ENCODE measurements at regions not wholly inside any gene's neighbourhood (a gene's known extent, or its start where the extent isn't known, plus 50 kb on each side); places are given as distances from the start of the nearest gene placed in this dataset.
"Not testable (repeated sequence)": the region's sequence is repeated elsewhere in the genome, so short reads cannot be mapped to it uniquely, and the experiment has no call there.

DNA sequence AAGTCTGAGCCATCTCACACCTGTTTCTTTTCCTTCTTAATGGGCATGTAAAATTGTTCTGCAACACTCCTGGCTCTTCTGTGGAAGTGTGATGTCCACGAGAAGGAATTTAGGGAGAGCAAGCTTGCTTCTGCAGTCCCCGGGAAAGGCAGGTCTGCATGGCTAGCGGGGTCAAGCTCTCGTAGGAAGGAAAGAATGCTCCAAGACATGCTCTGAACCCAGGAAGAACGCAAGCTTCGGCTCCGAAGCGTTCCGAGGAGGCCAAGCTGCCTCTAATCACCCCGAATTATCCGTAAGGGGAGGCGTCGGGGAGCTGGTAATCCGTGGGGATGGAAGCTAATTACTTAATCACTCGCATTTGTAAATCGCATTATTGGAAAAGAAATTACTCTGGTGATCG, 177.7 kb downstream of the CRLF2 start:
- Histone ChIP-seq H3K4me1 (ENCODE audit: control insufficient read depth in 2 of 2, insufficient read depth in 2 of 2, low read length in 2 of 2) (no peaks in the 10 kb centered on the region), H3K27me3 (ENCODE audit: control insufficient read depth in 2 of 2, insufficient read depth in 2 of 2, low read length in 2 of 2) (no peaks in the 10 kb centered on the region), H3K9ac (ENCODE audit: low read depth in 1 of 2, low read length in 2 of 2) (no peak overlapping the region), H3K36me3 (ENCODE audit: control insufficient read depth in 2 of 2, insufficient read depth in 2 of 2, low read length in 2 of 2) (no peaks in the 10 kb centered on the region), H3K9me3 (ENCODE audit: control insufficient read depth in 2 of 2, low read length in 2 of 2) (peaks cover 0 to 2% of the 10 kb centered on the region in 2 donors), H3K27ac (ENCODE audit: low read depth in 2 of 2, low read length in 2 of 2) (no peak overlapping the region), H3K4me3 (ENCODE audit: low read length in 2 of 2) (no peak overlapping the region)

DNA sequence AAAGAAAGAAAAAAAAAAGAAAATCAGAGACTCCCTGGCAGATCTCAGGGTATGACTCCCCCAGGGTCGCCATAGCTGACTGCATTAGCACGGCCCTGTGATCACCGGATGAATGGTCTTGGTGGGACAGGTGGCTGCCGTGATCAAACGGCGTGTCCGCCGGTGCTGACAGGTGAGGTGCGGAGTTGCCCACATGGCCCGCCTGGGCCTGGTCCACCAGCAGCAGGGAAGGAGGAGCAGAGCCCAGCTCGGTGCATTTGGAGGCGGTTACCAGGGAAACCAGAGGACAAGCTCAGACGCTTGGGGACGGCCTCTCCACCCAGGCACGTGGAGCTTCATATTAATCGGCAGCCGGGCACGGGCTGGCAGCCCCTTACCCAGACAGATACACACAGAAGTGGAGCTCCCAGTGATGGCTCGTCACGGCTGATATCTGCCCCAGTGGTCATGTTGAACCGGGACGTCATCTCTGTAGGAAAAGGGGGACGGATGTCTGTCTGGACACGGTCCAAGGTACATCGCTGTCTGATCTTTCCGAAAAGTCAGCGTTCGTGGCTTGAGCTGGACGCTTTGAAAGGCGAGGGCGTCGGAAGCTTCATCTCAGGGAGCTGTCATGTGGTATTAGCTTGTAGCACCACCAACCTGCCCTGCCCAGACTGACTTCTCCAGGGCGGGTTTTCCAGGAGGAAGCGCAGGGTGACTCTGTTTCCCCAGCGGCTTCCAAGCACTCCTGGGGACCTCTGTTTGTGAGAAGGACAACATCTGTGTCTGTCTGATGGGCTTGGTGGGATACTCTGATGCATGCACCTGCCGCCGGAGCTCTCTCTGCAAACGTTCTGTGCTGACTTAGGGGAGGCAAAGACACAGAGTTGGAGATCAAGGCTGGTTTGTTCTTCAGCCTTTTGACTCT, 180.7 kb downstream of the CRLF2 start:
- Histone ChIP-seq H3K9ac (ENCODE audit: low read depth in 1 of 2, low read length in 2 of 2) (no peak overlapping the region), H3K9me3 (ENCODE audit: control insufficient read depth in 2 of 2, low read length in 2 of 2) (peaks cover 0 to 3% of the 10 kb centered on the region in 2 donors), H3K4me1 (ENCODE audit: control insufficient read depth in 2 of 2, insufficient read depth in 2 of 2, low read length in 2 of 2) (no peaks in the 10 kb centered on the region), H3K27me3 (ENCODE audit: control insufficient read depth in 2 of 2, insufficient read depth in 2 of 2, low read length in 2 of 2) (no peaks in the 10 kb centered on the region), H3K36me3 (ENCODE audit: control insufficient read depth in 2 of 2, insufficient read depth in 2 of 2, low read length in 2 of 2) (no peaks in the 10 kb centered on the region), H3K4me3 (ENCODE audit: low read length in 2 of 2) (no peak overlapping the region), H3K27ac (ENCODE audit: low read depth in 2 of 2, low read length in 2 of 2) (no peak overlapping the region)

DNA sequence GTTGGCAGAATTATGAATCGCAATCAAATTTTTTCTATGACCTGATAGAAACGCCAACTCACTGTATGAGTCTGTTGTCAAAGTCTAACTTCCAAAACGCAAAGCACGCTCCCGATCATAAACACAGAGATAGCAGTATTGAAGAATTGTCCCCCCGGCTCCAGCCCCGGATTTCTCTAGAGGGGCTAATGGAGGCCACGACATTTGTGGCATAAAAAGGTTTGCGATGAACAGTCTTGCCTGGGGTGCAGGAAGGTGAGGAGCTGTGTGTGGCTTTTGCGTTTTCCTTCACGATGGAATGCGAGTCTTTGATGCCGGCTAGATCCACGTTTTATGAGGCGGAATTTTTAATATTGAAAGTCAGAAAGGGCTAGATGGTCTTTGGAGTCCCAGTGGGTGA, 183.0 kb downstream of the CRLF2 start:
- Histone ChIP-seq H3K9me3 (ENCODE audit: control insufficient read depth in 2 of 2, low read length in 2 of 2) (peaks cover 0 to 3% of the 10 kb centered on the region in 2 donors), H3K4me3 (ENCODE audit: low read length in 2 of 2) (no peak overlapping the region), H3K27ac (ENCODE audit: low read depth in 2 of 2, low read length in 2 of 2) (no peak overlapping the region), H3K27me3 (ENCODE audit: control insufficient read depth in 2 of 2, insufficient read depth in 2 of 2, low read length in 2 of 2) (no peaks in the 10 kb centered on the region), H3K4me1 (ENCODE audit: control insufficient read depth in 2 of 2, insufficient read depth in 2 of 2, low read length in 2 of 2) (no peaks in the 10 kb centered on the region), H3K9ac (ENCODE audit: low read depth in 1 of 2, low read length in 2 of 2) (no peak overlapping the region), H3K36me3 (ENCODE audit: control insufficient read depth in 2 of 2, insufficient read depth in 2 of 2, low read length in 2 of 2) (no peaks in the 10 kb centered on the region)

DNA sequence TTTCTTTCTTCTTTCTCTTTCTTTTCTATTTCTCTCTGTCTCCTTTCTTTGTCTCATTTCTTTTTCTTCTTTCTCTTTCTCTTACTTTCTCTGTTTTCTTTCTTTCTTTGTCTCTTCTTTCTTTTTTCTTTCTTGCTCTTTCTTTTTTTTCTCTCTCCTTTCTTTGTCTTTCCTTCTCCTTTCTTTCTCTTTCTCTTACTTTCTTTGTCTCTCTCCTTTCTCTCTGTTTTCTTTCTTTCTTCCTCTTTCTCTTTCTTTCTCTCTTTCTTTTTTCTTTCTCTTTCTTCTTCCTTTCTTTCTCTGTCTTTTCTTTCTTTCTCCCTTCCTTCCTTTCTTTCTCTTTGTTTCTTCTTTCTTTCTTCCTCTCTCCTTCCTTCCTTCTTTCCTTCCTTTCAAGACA, 184.8 kb downstream of the CRLF2 start:
- H3K27me3 ChIP-seq (ENCODE audit: control insufficient read depth in 2 of 2, insufficient read depth in 2 of 2, low read length in 2 of 2), result no peaks in the 10 kb centered on the region
- no peaks in the 10 kb centered on the region for H3K36me3 ChIP-seq (ENCODE audit: control insufficient read depth in 2 of 2, insufficient read depth in 2 of 2, low read length in 2 of 2)
- no peak overlapping the region for H3K27ac ChIP-seq (ENCODE audit: low read depth in 2 of 2, low read length in 2 of 2)
- peaks cover 0 to 3% of the 10 kb centered on the region in 2 donors for H3K9me3 ChIP-seq (ENCODE audit: control insufficient read depth in 2 of 2, low read length in 2 of 2)
- H3K4me1 ChIP-seq (ENCODE audit: control insufficient read depth in 2 of 2, insufficient read depth in 2 of 2, low read length in 2 of 2), result no peaks in the 10 kb centered on the region
- H3K9ac ChIP-seq (ENCODE audit: low read depth in 1 of 2, low read length in 2 of 2), result no peak overlapping the region
- no peak overlapping the region for H3K4me3 ChIP-seq (ENCODE audit: low read length in 2 of 2)

DNA sequence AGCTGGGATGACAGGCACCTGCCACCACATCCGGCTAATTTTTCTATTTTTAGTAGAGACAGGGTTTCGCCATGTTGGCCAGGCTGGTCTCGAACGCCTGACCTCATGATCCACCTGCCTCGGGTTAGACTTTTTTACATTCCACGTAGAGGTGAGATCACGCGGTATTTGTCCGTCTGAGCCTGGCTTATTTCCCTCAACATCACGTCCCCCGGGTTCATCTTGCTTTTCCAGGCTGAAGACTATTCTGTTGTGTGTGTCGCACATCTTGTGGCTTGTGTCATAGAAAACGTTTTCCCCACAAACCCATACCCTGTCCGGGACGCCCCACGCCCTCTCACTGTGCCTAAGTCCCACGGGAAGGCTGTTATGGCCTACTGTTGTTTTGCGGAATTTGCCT, 185.3 kb downstream of the CRLF2 start:
- no peak overlapping the region for H3K27ac ChIP-seq (ENCODE audit: low read depth in 2 of 2, low read length in 2 of 2)
- H3K9ac ChIP-seq (ENCODE audit: low read depth in 1 of 2, low read length in 2 of 2), result no peak overlapping the region
- H3K4me3 ChIP-seq (ENCODE audit: low read length in 2 of 2), result no peak overlapping the region
- no peaks in the 10 kb centered on the region for H3K27me3 ChIP-seq (ENCODE audit: control insufficient read depth in 2 of 2, insufficient read depth in 2 of 2, low read length in 2 of 2)
- H3K9me3 ChIP-seq (ENCODE audit: control insufficient read depth in 2 of 2, low read length in 2 of 2), result peaks cover 0 to 3% of the 10 kb centered on the region in 2 donors
- H3K36me3 ChIP-seq (ENCODE audit: control insufficient read depth in 2 of 2, insufficient read depth in 2 of 2, low read length in 2 of 2), result no peaks in the 10 kb centered on the region
- no peaks in the 10 kb centered on the region for H3K4me1 ChIP-seq (ENCODE audit: control insufficient read depth in 2 of 2, insufficient read depth in 2 of 2, low read length in 2 of 2)

DNA sequence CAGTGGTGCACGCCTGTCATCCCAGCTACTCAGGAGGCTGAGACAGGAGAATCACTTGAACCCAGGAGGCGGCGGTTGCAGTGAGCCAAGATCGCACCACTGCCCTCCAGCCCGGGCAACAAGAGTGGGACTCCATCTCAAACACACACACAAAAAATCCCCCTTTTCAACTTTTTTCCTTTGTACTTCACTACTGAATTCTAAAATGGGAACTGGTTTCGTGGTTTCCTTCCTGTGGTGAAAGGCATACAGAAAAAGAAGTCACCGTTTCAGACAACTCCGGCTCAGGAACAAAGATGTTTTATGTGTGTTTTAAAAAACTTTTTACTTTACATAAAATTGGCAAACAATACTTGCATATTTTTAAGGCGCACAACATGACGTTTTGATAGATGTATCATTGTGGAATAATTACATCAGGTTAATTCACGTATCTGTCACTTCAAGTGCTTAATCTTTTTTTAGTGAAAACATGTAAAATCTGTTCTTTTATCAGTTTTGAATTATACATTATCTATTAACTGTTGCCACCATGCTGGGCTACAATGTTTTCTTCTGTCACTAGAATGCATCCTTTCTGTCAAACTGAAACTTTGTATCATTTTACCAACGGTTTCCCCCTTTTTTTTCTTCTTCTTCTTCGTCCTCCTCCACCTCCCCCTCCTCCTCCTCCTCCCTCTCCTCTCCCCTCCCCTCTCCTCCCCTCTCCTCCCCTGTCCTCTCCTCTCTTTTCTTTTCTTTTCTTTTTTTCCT, 186.0 kb downstream of the CRLF2 start:
- Histone ChIP-seq H3K27me3 (ENCODE audit: control insufficient read depth in 2 of 2, insufficient read depth in 2 of 2, low read length in 2 of 2) (no peaks in the 10 kb centered on the region), H3K4me3 (ENCODE audit: low read length in 2 of 2) (no peak overlapping the region), H3K27ac (ENCODE audit: low read depth in 2 of 2, low read length in 2 of 2) (no peak overlapping the region), H3K4me1 (ENCODE audit: control insufficient read depth in 2 of 2, insufficient read depth in 2 of 2, low read length in 2 of 2) (no peaks in the 10 kb centered on the region), H3K36me3 (ENCODE audit: control insufficient read depth in 2 of 2, insufficient read depth in 2 of 2, low read length in 2 of 2) (no peaks in the 10 kb centered on the region), H3K9me3 (ENCODE audit: control insufficient read depth in 2 of 2, low read length in 2 of 2) (peaks cover under 1 to 3% of the 10 kb centered on the region in 2 donors), H3K9ac (ENCODE audit: low read depth in 1 of 2, low read length in 2 of 2) (no peak overlapping the region)

- Histone ChIP-seq H3K9ac (ENCODE audit: low read depth in 1 of 2, low read length in 2 of 2) (no peak overlapping the region), H3K27ac (ENCODE audit: low read depth in 2 of 2, low read length in 2 of 2) (no peak overlapping the region), H3K9me3 (ENCODE audit: control insufficient read depth in 2 of 2, low read length in 2 of 2) (peaks cover 3 to 7% of the 10 kb centered on the region in 2 donors), H3K4me3 (ENCODE audit: low read length in 2 of 2) (no peak overlapping the region), H3K4me1 (ENCODE audit: control insufficient read depth in 2 of 2, insufficient read depth in 2 of 2, low read length in 2 of 2) (no peaks in the 10 kb centered on the region), H3K36me3 (ENCODE audit: control insufficient read depth in 2 of 2, insufficient read depth in 2 of 2, low read length in 2 of 2) (no peaks in the 10 kb centered on the region), H3K27me3 (ENCODE audit: control insufficient read depth in 2 of 2, insufficient read depth in 2 of 2, low read length in 2 of 2) (no peaks in the 10 kb centered on the region)
Observed at GRCh38 chrX:1025413-1025812, 187.0 kb downstream of the CRLF2 start.

DNA sequence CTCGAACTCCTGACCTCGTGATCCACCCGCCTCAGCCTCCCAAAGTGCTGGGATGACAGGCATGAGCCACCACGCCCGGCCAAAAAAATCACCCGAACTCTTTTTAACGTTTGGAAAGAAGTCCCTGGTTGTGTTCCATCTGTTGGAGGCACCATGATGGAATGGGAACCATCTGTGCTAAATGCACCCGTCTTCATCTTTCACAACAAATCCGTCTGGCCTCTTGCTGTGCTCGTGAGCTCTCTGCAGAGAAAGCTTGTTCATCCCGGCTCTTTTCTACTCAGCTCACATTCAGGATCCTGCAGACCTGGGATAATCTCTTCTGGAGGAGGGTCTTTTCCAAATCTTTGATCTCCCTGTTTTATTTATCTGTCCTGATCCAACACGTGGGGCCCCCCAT, 188.8 kb downstream of the CRLF2 start:
- Histone ChIP-seq H3K36me3 (ENCODE audit: control insufficient read depth in 2 of 2, insufficient read depth in 2 of 2, low read length in 2 of 2) (no peaks in the 10 kb centered on the region), H3K9me3 (ENCODE audit: control insufficient read depth in 2 of 2, low read length in 2 of 2) (peaks cover 3 to 7% of the 10 kb centered on the region in 2 donors), H3K9ac (ENCODE audit: low read depth in 1 of 2, low read length in 2 of 2) (no peak overlapping the region), H3K4me3 (ENCODE audit: low read length in 2 of 2) (no peak overlapping the region), H3K4me1 (ENCODE audit: control insufficient read depth in 2 of 2, insufficient read depth in 2 of 2, low read length in 2 of 2) (no peaks in the 10 kb centered on the region), H3K27me3 (ENCODE audit: control insufficient read depth in 2 of 2, insufficient read depth in 2 of 2, low read length in 2 of 2) (no peaks in the 10 kb centered on the region), H3K27ac (ENCODE audit: low read depth in 2 of 2, low read length in 2 of 2) (no peak overlapping the region)

GRCh38 chrX:1021314-1021993, 191.0 kb downstream of the CRLF2 start:
- H3K27me3 ChIP-seq (ENCODE audit: control insufficient read depth in 2 of 2, insufficient read depth in 2 of 2, low read length in 2 of 2); H3K4me3 ChIP-seq (ENCODE audit: low read length in 2 of 2); H3K27ac ChIP-seq (ENCODE audit: low read depth in 2 of 2, low read length in 2 of 2); H3K9ac ChIP-seq (ENCODE audit: low read depth in 1 of 2, low read length in 2 of 2); H3K4me1 ChIP-seq (ENCODE audit: control insufficient read depth in 2 of 2, insufficient read depth in 2 of 2, low read length in 2 of 2); H3K9me3 ChIP-seq (ENCODE audit: control insufficient read depth in 2 of 2, low read length in 2 of 2); H3K36me3 ChIP-seq (ENCODE audit: control insufficient read depth in 2 of 2, insufficient read depth in 2 of 2, low read length in 2 of 2): not testable (repeated sequence)

DNA sequence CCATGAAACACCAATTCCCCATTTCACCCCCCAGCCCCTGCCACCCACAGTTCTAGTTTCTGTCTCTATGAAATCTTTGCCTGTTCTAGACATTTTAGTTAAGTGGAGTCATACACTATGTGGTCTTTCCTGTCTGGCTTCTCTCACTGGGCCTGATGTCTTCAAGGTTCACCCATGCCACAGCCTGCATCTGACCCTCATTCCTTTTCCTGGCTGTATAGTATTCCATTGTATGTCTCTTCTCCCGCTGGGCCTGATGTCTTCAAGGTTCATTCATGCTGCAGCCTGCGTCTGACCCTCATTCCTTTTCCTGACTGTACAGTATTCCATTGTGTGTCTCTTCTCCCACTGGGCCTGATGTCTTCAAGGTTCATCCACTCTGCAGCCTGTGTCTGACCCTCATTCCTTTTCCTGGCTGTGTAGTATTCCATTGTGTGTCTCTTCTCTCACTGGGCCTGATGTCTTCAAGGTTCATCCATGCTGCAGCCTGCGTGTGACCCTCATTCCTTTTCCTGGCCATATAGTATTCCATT, 191.7 kb downstream of the CRLF2 start:
- no peak overlapping the region for H3K27ac ChIP-seq (ENCODE audit: low read depth in 2 of 2, low read length in 2 of 2)
- no peaks in the 10 kb centered on the region for H3K36me3 ChIP-seq (ENCODE audit: control insufficient read depth in 2 of 2, insufficient read depth in 2 of 2, low read length in 2 of 2)
- H3K9ac ChIP-seq (ENCODE audit: low read depth in 1 of 2, low read length in 2 of 2), result no peak overlapping the region
- H3K9me3 ChIP-seq (ENCODE audit: control insufficient read depth in 2 of 2, low read length in 2 of 2), result peaks cover 3% of the 10 kb centered on the region in 2 donors
- no peak overlapping the region for H3K4me3 ChIP-seq (ENCODE audit: low read length in 2 of 2)
- H3K4me1 ChIP-seq (ENCODE audit: control insufficient read depth in 2 of 2, insufficient read depth in 2 of 2, low read length in 2 of 2), result no peaks in the 10 kb centered on the region
- H3K27me3 ChIP-seq (ENCODE audit: control insufficient read depth in 2 of 2, insufficient read depth in 2 of 2, low read length in 2 of 2), result no peaks in the 10 kb centered on the region
